ENCODE measurements at regions not wholly inside any gene's neighbourhood (a gene's known extent, or its start where the extent isn't known, plus 50 kb on each side); places are given as distances from the start of the nearest gene placed in this dataset.

DNA sequence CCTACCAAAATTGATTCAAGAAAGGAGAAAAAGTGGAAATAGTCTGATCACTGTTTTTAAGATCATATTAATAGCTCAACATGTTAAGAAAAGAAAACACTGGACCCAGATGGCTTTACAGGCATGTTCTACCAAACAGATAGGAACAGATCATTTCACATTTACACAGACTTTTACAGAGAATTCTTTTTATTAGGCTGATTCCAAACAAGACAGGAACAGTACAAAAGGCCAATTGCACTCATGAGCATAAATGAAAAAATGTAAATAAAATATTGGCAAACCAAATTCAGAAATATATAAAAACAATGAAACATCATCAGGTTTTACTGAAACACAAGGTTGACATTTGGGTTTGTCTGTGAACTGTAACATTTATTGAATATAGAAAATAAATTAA lies 106.5 kb downstream of the WNT5A start:
- TF ChIP-seq FOXP2 (optimal IDR thresholded peaks at IDR 0.05; ENCODE audit: control extremely low read depth, extremely low read length, insufficient read depth): no peak
- no peak for TF ChIP-seq POLR2AphosphoS5 (IDR thresholded peaks at IDR 0.05; ENCODE audit: borderline replicate concordance, low read depth, low read length)
- no peak for DNase-seq (ENCODE audit: low read depth, low spot score)
- no peaks in the 10 kb centered on the region for H3K36me3 ChIP-seq (ENCODE audit: insufficient read depth, low read length)
- H3K9ac ChIP-seq (ENCODE audit: insufficient read length): no peak overlapping the region
- no peak overlapping the region for H3K4me3 ChIP-seq
- H3K27ac ChIP-seq: no peak overlapping the region
- H3K9me3 ChIP-seq (ENCODE audit: low read depth, low read length): no peaks in the 10 kb centered on the region

DNA sequence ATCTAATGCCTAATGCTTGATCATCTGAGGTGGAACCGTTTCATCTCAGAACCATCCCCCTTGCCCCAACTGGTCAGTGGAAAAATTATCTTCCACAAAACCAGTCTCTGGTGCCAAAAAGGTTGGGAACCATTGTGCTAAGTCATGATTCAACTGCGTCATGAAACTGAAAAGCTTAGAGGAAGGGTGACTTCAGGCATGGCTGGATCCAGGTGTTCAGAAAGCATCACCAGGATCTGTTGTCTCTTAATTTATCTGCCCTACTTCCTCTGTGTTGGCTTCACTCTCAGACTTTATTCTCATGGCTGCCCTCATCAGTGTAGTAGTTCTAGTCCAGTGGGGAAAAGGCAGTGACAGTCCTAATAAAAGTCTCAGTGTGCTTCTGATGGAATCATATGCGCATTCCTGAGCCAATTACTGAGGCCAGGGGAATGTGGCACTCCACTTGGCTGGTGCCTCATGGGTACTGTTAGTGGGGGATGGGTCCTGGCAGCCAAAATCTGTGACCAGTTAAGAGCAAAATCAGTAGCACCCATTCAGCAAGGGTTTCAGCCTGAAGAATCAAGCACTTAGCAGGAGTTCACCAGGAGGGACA lies 110.3 kb downstream of the WNT5A start:
- no peak for DNase-seq (ENCODE audit: low read depth, low spot score)
- no peak overlapping the region for H3K4me3 ChIP-seq
- H3K36me3 ChIP-seq (ENCODE audit: insufficient read depth, low read length): no peaks in the 10 kb centered on the region
- no peak overlapping the region for H3K9ac ChIP-seq (ENCODE audit: insufficient read length)
- no peaks in the 10 kb centered on the region for H3K9me3 ChIP-seq (ENCODE audit: low read depth, low read length)
- no peak overlapping the region for H3K27ac ChIP-seq
- TF ChIP-seq FOXP2 (optimal IDR thresholded peaks at IDR 0.05; ENCODE audit: control extremely low read depth, extremely low read length, insufficient read depth) (no peak), POLR2AphosphoS5 (IDR thresholded peaks at IDR 0.05; ENCODE audit: borderline replicate concordance, low read depth, low read length) (no peak)

DNA sequence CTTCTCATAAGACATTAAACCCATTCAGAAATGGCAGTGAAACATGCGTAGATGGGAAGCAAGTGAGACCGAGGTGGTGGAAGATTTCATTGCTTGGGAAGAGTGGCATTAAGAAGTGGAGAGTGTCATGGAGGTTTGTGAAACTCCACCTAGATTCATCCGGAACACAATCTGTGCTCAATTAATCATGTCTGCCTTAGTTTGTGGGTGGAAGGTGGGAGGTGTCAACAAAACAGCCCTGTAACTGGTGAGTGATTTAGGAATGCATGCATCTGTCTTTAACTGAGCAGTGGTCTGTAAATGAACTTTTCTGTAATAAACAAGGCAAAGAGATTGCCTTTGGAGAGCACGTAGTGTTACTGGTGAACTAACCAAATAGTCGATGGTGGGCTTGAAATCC lies 113.7 kb downstream of the WNT5A start:
- no peaks in the 10 kb centered on the region for H3K9me3 ChIP-seq (ENCODE audit: low read depth, low read length)
- no peak overlapping the region for H3K27ac ChIP-seq
- TF ChIP-seq EZH2 (IDR thresholded peaks at IDR 0.05): no peak
- no peaks in the 10 kb centered on the region for H3K36me3 ChIP-seq (ENCODE audit: insufficient read depth, low read length)
- H3K4me3 ChIP-seq: no peak overlapping the region
- H3K9ac ChIP-seq (ENCODE audit: insufficient read length): no peak overlapping the region
- DNase-seq (ENCODE audit: low read depth, low spot score): no peak

DNA sequence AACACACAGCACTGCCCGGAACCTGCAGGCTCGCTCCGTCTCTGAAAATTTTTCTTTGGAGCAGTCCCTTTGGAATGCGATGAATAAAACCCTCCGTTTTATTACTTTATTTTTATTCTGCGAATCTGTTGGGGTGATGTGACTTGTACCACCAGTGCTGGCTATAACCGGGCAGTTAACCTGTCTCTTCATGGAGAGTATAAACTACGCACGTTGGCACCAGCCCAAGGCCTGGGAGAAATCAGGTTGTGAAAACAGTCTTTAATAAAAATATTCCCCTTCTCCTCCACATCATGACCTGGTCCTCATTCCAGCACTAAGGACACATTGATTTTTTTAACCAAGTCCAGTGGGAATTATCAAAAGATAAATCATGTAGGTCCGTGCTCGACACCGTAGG lies 116.8 kb downstream of the WNT5A start:
- no peak for DNase-seq (ENCODE audit: low read depth, low spot score)
- Histone ChIP-seq H3K9ac (ENCODE audit: insufficient read length) (no peak overlapping the region), H3K36me3 (ENCODE audit: insufficient read depth, low read length) (no peaks in the 10 kb centered on the region), H3K27ac (no peak overlapping the region), H3K9me3 (ENCODE audit: low read depth, low read length) (no peaks in the 10 kb centered on the region), H3K4me3 (no peak overlapping the region)
- TF ChIP-seq POLR2AphosphoS5 (IDR thresholded peaks at IDR 0.05; ENCODE audit: borderline replicate concordance, low read depth, low read length) (no peak), FOXP2 (optimal IDR thresholded peaks at IDR 0.05; ENCODE audit: control extremely low read depth, extremely low read length, insufficient read depth) (no peak), EZH2 (IDR thresholded peaks at IDR 0.05) (no peak)

DNA sequence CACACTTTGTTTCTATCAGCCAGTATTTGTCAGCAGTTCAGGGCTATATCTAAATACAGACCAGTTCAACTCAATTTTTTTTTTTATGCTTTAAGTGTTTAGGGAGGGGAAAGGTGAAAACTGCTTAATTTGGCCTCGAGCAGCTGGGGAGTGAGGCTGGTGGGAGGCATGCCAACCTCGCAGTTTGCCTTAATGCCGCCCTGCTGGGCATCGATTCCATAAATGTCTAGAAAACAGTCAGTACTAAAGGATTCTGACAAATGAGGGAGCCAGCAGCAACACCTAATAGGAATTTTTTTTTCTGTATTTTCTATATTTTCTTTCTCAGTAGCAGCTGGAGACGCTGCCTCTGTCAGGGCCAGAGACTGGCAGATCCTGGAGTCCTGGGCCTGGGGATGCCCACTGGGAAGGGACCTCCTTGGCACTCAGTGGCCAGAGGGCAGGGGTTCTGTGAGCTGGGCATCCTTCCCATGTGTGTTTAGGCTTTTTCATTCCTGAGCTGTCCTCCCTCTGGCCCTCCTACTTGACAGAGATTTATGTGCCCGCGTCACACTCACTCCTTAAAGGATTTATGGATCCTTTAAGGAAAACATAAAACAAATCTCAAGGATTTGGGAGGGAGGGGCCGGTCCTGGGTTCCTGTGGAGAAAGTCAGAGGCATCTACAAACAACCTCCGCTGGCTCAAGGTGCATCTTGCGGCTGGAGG lies 117.8 kb downstream of the WNT5A start:
- no peak overlapping the region for H3K27ac ChIP-seq
- TF ChIP-seq POLR2AphosphoS5 (IDR thresholded peaks at IDR 0.05; ENCODE audit: borderline replicate concordance, low read depth, low read length) (no peak), FOXP2 (optimal IDR thresholded peaks at IDR 0.05; ENCODE audit: control extremely low read depth, extremely low read length, insufficient read depth) (no peak), EZH2 (IDR thresholded peaks at IDR 0.05) (no peak)
- H3K9me3 ChIP-seq (ENCODE audit: low read depth, low read length): no peaks in the 10 kb centered on the region
- no peak overlapping the region for H3K9ac ChIP-seq (ENCODE audit: insufficient read length)
- H3K4me3 ChIP-seq: no peak overlapping the region
- DNase-seq (ENCODE audit: low read depth, low spot score): no peak
- H3K36me3 ChIP-seq (ENCODE audit: insufficient read depth, low read length): no peaks in the 10 kb centered on the region

DNA sequence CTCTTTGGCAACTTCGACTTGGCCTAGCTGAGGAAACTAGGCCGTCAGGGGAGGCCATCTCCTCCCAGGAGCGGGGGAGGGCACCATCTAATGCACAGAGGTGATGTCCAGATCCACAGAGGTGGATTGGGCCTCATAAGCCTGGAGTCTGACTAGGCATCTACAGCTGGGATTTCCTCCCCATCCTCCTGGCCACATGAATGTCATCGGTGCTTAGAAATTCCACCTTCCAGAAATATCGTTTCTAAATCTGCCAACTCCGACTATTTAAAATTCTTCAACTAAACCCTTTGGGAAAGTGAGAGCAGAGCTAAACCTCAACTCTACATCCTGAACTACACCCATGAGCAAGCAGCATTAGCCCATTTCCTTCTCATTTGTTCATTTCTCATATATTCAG lies 118.7 kb downstream of the WNT5A start:
- Histone ChIP-seq H3K9me3 (ENCODE audit: low read depth, low read length) (no peaks in the 10 kb centered on the region), H3K9ac (ENCODE audit: insufficient read length) (no peak overlapping the region), H3K36me3 (ENCODE audit: insufficient read depth, low read length) (no peaks in the 10 kb centered on the region), H3K4me3 (no peak overlapping the region), H3K27ac (no peak overlapping the region)
- no peak for DNase-seq (ENCODE audit: low read depth, low spot score)
- no peak for TF ChIP-seq POLR2AphosphoS5 (IDR thresholded peaks at IDR 0.05; ENCODE audit: borderline replicate concordance, low read depth, low read length)
- TF ChIP-seq EZH2 (IDR thresholded peaks at IDR 0.05): no peak
- no peak for TF ChIP-seq FOXP2 (optimal IDR thresholded peaks at IDR 0.05; ENCODE audit: control extremely low read depth, extremely low read length, insufficient read depth)

DNA sequence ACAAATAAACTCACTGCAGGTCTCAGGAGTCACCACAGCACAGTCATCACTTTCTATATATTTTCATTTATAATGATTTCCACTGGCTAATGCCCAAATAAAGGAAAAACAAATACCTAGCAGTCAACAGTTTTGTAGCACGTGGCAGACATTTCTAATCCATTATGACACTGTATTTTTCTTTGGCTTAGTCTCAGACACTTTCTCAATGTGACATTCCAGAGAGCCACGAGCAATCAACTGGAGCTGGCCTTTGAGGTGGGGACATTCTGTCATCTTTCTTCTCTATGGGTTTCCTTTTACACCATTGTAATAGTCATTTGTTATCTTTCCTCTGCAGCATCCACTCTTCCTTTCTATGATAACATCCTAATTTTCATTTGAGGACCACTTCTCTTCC lies 119.7 kb downstream of the WNT5A start:
- no peak for DNase-seq (ENCODE audit: low read depth, low spot score)
- no peak overlapping the region for H3K9ac ChIP-seq (ENCODE audit: insufficient read length)

DNA sequence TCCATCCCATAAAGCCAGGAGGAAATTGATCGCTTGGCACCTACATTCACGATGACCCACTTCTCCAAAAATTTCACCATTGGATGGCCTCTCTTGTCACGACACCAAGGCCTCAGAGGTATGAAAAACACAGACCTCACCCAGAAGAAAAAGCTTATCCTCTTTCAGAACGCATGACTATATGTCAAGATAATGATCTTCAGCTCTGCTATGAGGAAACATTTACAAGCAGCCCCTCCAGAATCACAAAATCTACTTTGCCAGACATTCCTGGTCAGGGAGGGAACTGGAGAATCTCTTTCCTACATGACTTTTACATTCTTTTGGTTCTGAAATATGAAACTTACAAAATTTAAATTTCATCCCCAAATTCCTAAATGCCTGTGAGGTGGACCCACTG lies 122.7 kb downstream of the WNT5A start:
- Histone ChIP-seq H3K27ac (no peak overlapping the region), H3K4me3 (no peak overlapping the region), H3K36me3 (ENCODE audit: insufficient read depth, low read length) (no peaks in the 10 kb centered on the region), H3K9me3 (ENCODE audit: low read depth, low read length) (no peaks in the 10 kb centered on the region), H3K9ac (ENCODE audit: insufficient read length) (no peak overlapping the region)
- TF ChIP-seq FOXP2 (optimal IDR thresholded peaks at IDR 0.05; ENCODE audit: control extremely low read depth, extremely low read length, insufficient read depth): no peak
- TF ChIP-seq POLR2AphosphoS5 (IDR thresholded peaks at IDR 0.05; ENCODE audit: borderline replicate concordance, low read depth, low read length): no peak
- TF ChIP-seq EZH2 (IDR thresholded peaks at IDR 0.05): no peak
- no peak for DNase-seq (ENCODE audit: low read depth, low spot score)

More for the DNA sequence above, 119.7 kb downstream of the WNT5A start:
- TF ChIP-seq FOXP2 (optimal IDR thresholded peaks at IDR 0.05; ENCODE audit: control extremely low read depth, extremely low read length, insufficient read depth) (no peak), POLR2AphosphoS5 (IDR thresholded peaks at IDR 0.05; ENCODE audit: borderline replicate concordance, low read depth, low read length) (no peak), EZH2 (IDR thresholded peaks at IDR 0.05) (no peak)
- Histone ChIP-seq H3K36me3 (ENCODE audit: insufficient read depth, low read length) (no peaks in the 10 kb centered on the region), H3K4me3 (no peak overlapping the region), H3K9me3 (ENCODE audit: low read depth, low read length) (no peaks in the 10 kb centered on the region), H3K27ac (no peak overlapping the region)

Data from SK-N-MC (cell line).